ENCODE measurements at regions not wholly inside any gene's neighbourhood (a gene's known extent, or its start where the extent isn't known, plus 50 kb on each side); places are given as distances from the start of the nearest gene placed in this dataset.

GRCh38 chr15:79230766-79231165 is 51.8 kb upstream of the ANKRD34C start:
- Histone ChIP-seq H3K36me3 (ENCODE audit: control insufficient read depth, insufficient read depth, low read length) (no peaks in the 10 kb centered on the region), H3K27me3 (ENCODE audit: control insufficient read depth, insufficient read depth, low read length) (no peaks in the 10 kb centered on the region), H3K4me3 (ENCODE audit: low read depth, low read length) (no peak overlapping the region)
- CTCF ChIA-PET = no interaction called here
- POLR2A ChIA-PET = no interaction called here
- TF ChIP-seq CTCF (IDR thresholded peaks at IDR 0.05; ENCODE audit: insufficient read depth, low read depth, low read length) = no peak
- DNase-seq (ENCODE audit: low read depth) = no peak

- CTCF ChIA-PET = interaction anchor here (1.8 kb wide), 1 partner anchor 12 kb away, joined by 6 read pairs; no protein-coding TSS in a partner anchor
- POLR2A ChIA-PET = no interaction called here
- no peak for TF ChIP-seq CTCF (IDR thresholded peaks at IDR 0.05; ENCODE audit: insufficient read depth, low read depth, low read length)
These were observed 59.7 kb upstream of the ANKRD34C start for GRCh38 chr15:79222808-79223207.

GRCh38 chr15:79221696-79222095 is 60.8 kb upstream of the ANKRD34C start:
- DNase-seq (ENCODE audit: low read depth) = no peak
- Histone ChIP-seq H3K27me3 (ENCODE audit: control insufficient read depth, insufficient read depth, low read length) (no peaks in the 10 kb centered on the region), H3K36me3 (ENCODE audit: control insufficient read depth, insufficient read depth, low read length) (no peaks in the 10 kb centered on the region), H3K4me3 (ENCODE audit: low read depth, low read length) (no peak overlapping the region)
- ChIA-PET POLR2A (no interaction called here), CTCF (interaction anchor here (0.8 kb wide), 1 partner anchor 21 kb away, joined by 4 read pairs; no protein-coding TSS in a partner anchor)
- TF ChIP-seq CTCF (IDR thresholded peaks at IDR 0.05; ENCODE audit: insufficient read depth, low read depth, low read length) = no peak

More at GRCh38 chr15:79222808-79223207, 59.7 kb upstream of the ANKRD34C start:
- DNase-seq (ENCODE audit: low read depth) = no peak
- Histone ChIP-seq H3K27me3 (ENCODE audit: control insufficient read depth, insufficient read depth, low read length) (no peaks in the 10 kb centered on the region), H3K36me3 (ENCODE audit: control insufficient read depth, insufficient read depth, low read length) (no peaks in the 10 kb centered on the region), H3K4me3 (ENCODE audit: low read depth, low read length) (no peak overlapping the region)

- ChIA-PET CTCF (interaction anchor here (1.8 kb wide), 1 partner anchor 8 kb away, joined by 5 read pairs; no protein-coding TSS in a partner anchor), POLR2A (no interaction called here)
- H3K27me3 ChIP-seq (ENCODE audit: control insufficient read depth, insufficient read depth, low read length) = no peaks in the 10 kb centered on the region
- no peak overlapping the region for H3K4me3 ChIP-seq (ENCODE audit: low read depth, low read length)
- DNase-seq (ENCODE audit: low read depth) = no peak
- TF ChIP-seq CTCF (IDR thresholded peaks at IDR 0.05; ENCODE audit: insufficient read depth, low read depth, low read length) = no peak
- H3K36me3 ChIP-seq (ENCODE audit: control insufficient read depth, insufficient read depth, low read length) = no peaks in the 10 kb centered on the region
These were observed 63.0 kb upstream of the ANKRD34C start for GRCh38 chr15:79219393-79220056.

- DNase-seq (ENCODE audit: low read depth) = no peak
- Histone ChIP-seq H3K4me3 (ENCODE audit: low read depth, low read length) (no peak overlapping the region), H3K36me3 (ENCODE audit: control insufficient read depth, insufficient read depth, low read length) (no peaks in the 10 kb centered on the region), H3K27me3 (ENCODE audit: control insufficient read depth, insufficient read depth, low read length) (no peaks in the 10 kb centered on the region)
- CTCF ChIA-PET = interaction anchor here (0.6 to 1.8 kb wide), 6 partner anchors 9 to 34 kb away, joined by 3 to 5 read pairs (median 4); no protein-coding TSS in a partner anchor
- POLR2A ChIA-PET = no interaction called here
- peak; percentile 37 for TF ChIP-seq CTCF (IDR thresholded peaks at IDR 0.05; ENCODE audit: insufficient read depth, low read depth, low read length)
These were observed 63.8 kb upstream of the ANKRD34C start for GRCh38 chr15:79218588-79219200.

Measured in BJ (cell line).